HG03280 (cell line): ENCODE measurements at regions not wholly inside any gene's neighbourhood (a gene's known extent, or its start where the extent isn't known, plus 50 kb on each side); places are given as distances from the start of the nearest gene placed in this dataset.
"Not testable (repeated sequence)": the region's sequence is repeated elsewhere in the genome, so short reads cannot be mapped to it uniquely, and the experiment has no call there.

Source experiments
- ATAC-seq: cut with Tn5 transposase; IDR thresholded peaks from one replicate; pipeline ENCODE4 v1.9.1; 2021; ENCODE audit warnings: mild to moderate bottlenecking, moderate library complexity; ENCODE audit not compliant: unreplicated experiment

DNA sequence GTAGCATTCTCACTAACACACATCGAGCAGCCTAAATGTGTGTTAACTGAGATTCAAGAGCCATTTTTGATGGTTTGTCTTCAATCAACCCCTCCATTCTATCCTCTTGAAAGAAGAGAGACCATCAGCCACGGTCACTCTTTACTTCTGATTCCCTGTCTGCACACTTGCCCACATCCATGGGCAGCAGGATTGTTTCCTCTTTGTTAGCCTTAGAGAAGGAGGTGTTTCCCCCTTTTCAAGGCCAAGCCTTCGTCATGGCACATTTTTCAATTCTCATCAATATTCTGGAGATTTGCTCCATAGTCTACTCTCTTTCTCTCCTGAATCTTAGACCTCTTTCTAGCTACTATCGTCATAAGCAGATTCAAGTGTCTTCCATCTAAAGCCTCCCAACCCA, 522.4 kb upstream of the NAALADL2 start:
- no peak for ATAC-seq

DNA sequence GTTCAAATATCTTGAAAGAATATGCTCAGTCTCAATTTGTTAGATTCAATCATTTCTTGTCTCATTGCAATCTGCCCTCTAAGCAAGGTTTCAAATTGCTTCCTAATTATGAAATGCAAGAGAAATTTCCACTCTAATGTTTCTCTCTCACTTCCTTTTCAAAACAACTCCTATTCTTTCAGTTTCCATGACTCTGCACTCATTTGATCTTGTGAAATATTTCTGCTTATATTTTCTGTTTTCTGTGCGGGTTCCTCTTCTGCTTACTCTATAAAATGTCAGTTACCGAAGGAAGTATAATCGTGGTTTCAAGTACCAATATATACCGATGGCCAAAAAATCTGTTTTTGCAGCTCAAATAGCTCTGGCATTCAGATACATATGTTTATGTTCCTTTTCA, 521.9 kb upstream of the NAALADL2 start:
- no peak for ATAC-seq

DNA sequence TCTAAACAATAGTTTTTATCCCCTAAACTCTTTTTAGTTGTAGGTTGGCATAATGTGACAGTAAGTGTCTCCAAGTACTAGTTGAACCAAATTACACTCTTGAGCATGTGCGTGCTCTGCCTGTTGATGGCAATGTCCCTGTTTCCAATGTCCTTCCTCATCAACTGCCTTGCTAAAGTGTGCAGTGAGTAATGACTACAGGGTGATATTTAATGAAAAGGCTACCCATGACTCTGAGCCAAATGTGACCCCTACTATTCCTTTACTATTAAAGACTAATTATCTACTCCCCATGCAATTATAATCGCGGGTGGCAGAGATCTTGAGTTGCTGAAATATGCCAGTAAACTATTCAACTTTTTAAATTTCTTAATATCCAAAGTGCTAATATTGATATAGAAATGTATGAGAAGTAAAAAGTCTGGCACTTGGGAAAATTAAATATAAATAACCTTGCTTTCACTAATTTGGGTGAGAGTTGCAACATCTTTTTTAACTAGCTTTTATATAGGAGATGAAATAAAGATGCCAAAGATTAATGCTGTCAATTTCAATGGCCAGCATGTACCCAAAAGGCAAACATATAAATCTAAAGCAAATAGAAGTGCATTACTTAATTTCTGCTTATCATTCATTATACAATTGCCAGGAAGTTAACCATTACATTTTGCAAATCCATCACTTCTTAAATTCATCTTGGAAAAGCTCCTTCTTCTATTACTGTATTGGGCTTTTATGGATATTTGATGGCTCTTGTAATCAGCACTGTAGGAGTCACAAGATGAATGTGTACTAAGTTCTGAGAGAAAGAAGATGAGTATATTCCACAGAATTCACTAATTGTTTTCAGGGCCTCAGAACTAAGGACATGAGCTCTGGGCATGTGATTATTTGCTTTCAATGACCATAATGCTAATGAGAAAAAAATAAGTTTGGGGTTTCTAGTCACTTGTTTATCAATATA, 518.2 kb upstream of the NAALADL2 start:
- ATAC-seq: no peak

DNA sequence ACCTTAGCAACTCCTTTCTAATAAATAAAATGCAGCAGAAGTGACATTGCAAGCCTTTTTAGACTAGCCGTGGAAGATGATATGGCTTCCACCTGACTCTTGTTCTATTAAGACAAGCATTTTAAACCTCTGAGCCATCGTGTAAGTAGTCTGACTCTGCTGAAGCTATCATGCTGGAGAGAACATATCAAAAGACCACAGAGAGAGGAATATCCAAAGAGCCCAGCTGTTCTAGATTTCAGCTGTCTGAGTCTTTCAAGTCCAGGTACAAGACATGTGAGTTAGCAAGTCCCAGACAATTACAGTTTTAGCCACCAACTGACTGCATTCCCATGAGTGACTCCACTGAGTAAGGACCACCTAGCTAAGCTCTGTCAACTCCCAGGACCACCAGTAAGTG, 517.0 kb upstream of the NAALADL2 start:
- ATAC-seq: no peak

DNA sequence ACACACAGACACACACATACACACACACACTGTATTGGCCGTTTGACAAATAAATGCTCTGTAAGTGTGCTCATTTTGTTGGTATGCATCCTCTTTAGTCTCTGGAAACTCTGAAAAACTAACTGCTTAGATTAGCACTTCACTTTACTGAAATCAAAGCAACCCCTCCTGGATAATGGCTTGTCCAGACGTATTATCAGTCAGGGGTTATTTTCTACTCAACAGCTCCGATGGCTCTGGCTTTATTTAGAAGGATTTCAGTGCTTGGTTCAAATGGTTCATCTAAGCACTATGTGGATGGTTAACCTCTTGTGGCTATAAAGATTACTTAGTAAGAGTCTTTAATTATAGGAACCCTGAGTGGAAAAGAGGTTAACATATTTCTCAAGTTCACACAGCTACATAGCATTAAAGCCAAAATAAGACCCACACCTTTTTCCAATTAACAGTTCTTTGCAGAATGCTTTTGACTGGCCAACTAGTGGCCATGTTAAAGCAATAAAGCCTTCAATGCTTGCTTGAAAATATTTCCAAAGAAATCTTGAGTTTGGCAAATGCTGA, 516.1 kb upstream of the NAALADL2 start:
- ATAC-seq: no peak

DNA sequence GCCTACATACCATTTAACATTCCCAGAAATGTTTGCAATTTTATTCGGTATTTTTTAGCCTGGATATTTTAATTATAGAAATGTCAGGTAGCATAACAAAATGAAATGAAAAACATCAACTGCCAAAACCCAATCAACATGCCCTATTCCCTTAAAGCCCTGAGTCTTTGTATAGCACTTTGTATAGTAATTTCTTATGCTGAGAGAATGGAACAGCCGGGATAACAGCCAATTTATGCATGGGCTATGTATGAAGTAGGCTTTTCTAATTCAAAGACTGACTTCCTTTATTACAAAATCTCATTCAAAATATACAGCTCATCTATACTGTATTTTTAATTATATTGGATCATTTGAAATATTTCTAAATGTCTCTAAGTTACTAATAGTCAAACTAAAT, 513.0 kb upstream of the NAALADL2 start:
- no peak for ATAC-seq

DNA sequence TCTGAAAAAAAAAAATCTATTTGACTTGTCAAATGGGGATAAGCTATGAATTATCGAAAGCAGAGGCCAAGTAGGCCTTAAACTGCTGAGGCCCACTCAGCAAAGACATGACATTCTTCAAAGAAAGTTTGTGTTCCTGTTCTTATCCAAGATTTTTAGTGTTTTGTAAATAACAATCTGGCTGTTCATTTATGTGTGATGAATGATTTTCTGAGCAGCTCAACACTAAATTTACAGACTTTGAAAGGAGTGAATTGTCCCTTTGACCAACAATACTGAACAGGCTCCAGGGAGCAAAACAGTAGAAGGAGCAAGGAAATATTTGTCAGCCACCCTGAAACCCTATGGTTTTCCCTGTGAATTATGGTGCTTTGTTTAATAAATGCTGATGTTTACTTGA, 512.6 kb upstream of the NAALADL2 start:
- no peak for ATAC-seq

DNA sequence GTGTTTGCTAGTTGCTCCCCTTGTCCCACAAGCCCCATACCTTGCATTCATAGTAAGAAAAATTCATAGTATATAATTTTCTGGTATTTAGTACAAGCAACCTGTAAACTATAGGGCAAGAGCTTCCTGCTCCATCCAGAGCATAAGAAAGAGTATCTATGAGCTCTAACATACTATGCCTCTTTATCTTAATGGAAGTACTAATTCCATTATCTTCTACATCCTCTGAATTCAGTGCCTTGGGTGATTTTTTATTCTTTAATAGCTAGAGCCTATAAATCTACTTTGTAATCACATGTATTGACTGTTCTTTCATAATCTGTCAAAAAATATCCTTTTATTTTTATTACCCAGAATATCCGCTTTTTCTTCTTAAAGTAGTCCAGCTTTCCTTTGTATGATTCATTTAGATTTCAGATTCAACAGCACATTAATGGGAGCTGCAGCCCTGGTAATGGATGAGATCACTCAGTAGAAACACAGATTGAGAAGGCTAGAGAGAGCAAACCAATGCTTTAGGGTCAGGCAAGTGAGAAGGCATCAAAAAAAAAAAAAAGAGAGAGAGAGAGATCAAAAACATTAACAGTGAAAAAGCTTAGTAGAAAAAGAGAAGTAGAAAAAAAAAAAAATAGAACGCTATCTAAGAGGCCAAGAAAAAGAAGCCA, 511.5 kb upstream of the NAALADL2 start:
- no peak for ATAC-seq

DNA sequence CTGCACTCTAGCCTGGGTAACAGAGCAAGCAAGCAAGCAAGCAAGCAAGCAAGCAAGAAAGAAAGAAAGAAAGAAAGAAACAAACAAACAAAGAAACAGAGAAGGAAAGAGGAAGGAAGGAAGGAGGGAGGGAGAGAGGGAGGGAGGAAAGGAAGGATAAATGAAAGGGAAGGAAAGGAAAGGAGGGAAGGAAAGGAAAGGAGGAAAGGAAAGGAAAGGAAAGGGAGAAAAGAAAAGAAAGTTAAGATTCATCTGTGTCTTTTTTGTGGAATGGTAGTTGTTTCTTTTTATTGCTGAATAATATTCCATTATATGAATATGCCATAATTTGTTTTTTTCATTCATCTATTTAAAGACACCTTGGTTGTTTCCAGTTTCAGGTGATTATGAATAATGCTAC, 506.9 kb upstream of the NAALADL2 start:
- ATAC-seq: no peak

DNA sequence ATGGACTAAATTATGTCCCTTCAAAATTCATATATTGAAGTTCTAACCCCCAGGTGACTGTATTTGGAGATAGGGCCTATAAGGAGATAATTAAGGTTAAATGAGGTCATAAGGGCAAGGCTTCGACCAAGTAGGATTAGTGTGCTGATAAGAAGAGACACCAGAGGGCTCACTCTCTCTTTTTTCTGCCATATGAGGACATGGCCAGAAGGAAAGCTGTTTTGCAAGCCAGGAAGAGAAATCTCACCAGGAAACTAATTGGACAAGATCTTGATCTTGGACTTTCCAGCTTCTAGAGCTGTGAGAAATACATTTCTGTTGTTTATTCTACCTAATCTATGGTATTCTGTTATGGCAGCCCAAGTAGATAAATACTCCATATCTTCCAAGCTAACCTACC, 503.6 kb upstream of the NAALADL2 start:
- no peak for ATAC-seq

DNA sequence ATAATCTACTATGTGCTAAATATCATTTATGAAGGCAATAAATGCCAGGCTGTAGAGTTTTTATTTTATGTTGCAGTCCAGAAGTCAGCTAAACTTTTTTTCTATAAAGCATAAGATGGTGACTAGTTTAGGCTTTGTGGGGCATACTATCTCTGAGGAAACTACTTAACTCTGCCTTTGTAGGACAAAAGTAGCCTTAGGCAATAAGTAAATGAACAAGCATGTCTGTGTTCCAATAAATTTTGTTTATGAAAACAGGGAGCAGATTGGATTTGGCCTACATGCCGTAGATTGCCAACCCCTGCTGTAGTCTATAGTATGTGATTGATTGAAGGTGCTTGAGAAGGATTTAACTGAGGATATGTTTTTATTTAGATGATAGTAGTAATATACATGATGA, 502.5 kb upstream of the NAALADL2 start:
- no peak for ATAC-seq

DNA sequence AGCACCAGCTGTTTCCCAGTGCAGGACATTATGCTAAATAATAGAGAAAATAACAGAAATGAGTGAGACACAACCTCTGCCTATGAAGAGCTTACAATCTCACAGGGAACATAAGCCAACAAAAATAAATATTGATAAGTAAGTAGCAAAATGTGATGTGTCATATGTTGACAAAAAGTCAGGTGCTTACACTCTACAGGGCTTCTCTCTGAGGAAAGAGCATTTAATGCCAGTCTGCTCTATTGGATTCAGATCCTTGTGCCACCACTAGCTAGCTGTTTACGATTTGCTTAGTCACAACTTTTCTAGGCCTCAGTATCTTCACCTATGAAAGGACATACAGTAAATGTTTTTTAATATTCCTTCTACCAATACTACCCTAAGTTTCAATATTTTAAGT, 500.9 kb upstream of the NAALADL2 start:
- no peak for ATAC-seq

DNA sequence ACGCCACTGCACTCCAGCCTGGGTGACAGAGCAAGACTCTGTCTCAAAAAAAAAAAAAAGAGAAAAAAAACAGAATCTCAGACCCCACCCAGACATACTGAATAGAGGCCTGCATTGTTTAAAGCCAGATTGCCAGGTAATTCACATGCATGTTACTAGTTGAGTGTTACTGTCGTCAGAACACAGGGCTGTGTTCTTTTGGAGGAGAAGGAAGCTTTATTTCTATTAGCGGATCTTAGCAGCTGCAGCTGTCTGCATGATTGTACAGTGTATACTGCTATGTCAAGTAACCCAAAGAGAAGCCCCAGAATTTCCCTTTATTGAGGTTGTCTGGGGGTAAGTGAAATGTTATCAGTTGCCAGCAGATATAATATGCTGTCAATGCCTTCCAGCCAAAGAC, 496.6 kb upstream of the NAALADL2 start:
- ATAC-seq: no peak

DNA sequence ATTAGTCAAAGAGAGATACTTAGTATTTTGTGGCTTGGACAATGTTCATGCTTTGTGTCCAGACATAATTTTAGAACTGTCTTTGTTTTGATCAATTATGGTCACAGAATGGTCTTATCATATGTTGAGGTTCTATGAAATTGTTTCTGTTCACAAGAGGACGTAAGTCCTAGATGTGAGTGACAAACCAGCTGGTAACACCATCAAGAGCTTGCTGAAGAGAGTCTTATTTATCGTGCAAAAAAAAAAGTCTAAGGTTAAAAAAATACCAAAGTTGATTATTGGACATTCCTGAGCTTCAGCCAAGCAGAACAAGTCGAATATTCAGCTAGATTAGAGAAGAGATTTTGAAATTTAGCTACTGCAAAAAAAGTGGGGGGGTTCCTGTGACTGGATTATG, 495.9 kb upstream of the NAALADL2 start:
- ATAC-seq: no peak

DNA sequence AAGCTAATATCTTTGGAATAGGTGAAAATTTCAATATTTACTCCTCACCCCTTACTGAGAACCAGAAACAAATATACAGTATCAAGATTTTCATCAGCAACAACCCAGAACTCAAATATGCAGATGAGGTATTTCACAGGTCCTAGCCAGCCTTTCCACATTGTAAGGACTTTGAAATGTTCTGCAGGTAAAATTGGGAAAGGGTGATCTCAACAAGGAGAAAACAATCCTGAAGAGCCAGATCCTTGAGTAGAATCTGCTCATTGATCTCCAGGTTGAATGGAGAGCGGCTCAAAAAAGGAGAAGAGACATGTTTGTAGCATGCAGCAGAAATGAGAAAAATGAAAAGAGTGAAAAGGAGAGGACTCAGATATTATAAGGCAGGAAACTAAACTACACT, 493.3 kb upstream of the NAALADL2 start:
- ATAC-seq: no peak

DNA sequence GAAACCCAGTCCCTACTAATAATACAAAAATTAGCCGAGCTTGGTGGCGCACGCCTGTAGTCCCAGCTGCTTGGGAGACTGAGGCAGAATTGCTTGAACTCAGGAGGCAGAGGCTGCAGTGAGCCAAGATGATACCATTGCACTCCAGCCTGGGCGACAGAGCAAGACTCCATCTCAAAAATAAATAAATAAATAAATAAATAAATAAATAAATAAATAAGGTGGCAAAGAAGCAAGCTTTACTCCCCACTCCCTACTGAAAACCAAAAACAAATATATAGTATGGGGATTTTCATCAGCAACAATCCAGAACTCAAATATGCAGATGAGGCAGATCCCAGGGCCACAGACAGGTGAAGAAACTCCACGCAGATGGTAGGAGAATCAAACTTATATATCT, 492.2 kb upstream of the NAALADL2 start:
- ATAC-seq: not testable (repeated sequence)

DNA sequence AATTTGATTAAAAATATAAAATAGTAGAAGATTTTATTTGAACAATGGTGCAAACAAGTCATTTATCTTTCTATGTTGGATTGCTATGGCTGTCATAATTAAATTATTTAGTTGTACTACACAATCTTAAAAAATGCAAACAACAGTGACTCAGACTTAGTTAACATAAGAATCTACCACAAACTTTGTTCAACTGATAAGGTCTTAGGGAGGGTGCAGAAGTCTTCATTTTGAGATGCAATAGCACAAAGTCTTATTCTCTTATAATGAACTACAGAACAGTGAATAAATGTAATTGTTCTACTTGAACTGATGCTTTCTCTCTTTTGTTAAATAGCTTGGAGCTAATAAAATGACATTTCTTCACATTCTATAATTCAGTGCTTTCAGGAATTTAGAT, 482.8 kb upstream of the NAALADL2 start:
- no peak for ATAC-seq

DNA sequence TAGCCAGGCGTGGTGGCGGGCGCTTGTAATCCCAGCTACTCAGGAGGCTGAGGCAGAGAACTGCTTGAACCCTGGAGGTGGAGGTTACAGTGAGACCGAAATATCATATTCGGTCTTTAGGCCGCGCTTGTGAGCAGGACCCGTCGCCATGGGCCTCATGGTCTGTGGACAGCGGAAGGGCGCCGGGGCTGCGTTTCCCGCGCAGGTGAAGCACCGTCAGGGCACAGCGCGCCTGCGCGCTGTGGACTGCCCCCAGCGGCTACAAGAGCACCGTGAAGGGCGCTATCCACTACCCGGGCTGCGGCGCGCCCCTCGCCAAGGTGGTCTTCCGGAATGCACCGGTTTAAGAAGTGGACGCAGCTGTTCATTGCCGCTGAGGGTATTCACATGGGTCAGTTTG, 482.0 kb upstream of the NAALADL2 start:
- ATAC-seq: no peak

DNA sequence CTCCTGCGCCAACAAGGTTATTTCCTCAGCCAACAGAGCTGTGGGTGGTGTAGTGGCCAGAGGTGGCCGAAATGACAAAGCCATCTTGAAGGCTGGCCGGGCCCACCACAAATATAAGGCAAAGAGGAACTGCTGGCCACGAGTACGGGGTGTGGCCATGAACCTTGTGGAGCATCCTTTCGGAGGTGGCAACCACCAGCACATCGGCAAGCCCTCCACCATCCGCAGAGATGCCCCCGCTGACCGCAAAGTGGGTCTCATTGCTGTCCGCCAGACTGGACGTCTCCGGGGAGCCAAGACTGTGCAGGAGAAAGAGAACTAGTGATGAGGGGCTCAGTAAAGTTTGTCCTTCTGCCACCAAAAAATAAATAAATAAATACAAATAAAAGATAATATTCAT, 481.4 kb upstream of the NAALADL2 start:
- ATAC-seq: no peak

DNA sequence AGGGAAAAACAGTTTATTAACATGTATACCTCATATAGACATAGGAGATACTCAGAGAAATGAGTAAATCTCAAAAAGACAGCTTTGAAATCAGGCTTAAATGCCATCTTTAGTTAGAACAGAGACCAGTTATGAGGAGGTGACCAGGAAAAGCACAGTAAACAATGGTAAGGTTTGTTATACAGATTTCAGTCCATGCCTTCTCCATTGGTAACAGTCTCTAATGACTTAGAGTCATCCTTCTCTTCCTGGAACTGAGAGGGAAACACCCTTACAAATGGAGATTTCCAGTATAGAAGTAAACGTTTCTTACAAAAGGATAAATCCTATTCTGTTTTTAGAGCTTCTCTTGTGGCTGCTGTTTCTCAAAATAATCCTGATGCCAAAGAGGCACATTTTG, 476.3 kb upstream of the NAALADL2 start:
- no peak for ATAC-seq

DNA sequence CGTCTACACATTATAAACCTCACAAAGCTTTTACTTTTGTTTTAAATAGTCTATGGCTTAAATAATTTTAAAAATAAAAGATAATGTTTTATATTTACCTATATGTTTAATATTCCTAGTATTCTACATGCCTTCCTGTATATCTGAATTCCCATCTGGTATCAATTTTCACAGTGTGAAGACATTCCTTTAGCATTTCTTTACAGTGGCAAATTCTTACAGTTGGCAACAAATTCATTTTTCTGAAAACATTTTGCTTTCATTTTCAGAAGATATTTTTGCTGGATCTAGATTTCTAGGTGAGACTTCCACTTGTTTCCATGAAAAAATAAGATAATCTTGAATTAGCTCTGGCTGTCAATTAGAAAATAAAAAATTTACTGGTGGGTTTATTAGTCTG, 471.4 kb upstream of the NAALADL2 start:
- ATAC-seq: no peak

DNA sequence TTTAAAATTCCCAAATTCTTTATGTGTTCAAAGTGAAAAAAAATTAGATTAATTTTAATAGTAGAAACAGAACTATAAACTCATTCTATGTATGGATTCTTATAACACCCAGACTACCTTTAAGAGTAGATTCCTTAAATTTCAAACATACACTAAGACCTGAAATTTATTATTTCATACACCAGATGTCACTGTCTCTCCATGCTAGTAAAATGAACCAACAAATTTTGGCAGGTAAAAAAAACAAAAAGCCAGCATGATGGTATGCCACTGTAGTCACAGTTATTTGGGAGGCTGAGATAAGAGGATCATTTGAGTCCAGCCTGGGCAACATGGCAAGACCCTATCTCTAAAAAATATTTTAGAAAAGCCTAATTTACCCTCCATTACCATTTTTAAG, 461.3 kb upstream of the NAALADL2 start:
- no peak for ATAC-seq
